ENCODE measurements at regions not wholly inside any gene's neighbourhood (a gene's known extent, or its start where the extent isn't known, plus 50 kb on each side); places are given as distances from the start of the nearest gene placed in this dataset.

DNA sequence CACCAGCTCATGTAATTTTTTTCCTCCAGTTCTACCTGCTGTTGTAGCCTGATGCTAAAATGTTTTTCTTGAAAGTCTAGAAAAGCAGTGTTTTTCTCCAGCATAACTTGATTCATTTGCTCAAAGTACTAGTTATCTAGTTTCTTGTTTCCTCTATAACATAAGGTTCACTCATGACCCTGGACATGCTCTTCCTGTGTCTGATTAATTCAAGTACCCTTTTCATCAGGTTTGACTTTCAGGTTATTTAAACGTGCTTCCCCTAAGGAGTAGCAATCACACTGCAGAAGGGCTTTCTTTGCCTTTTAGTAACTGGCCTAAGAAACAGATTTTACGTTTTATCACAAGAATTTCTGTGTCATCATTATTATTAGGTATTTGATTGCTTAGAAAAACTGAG, 66.8 kb upstream of the EGFL6 start:
- TF ChIP-seq, protein P1, sequence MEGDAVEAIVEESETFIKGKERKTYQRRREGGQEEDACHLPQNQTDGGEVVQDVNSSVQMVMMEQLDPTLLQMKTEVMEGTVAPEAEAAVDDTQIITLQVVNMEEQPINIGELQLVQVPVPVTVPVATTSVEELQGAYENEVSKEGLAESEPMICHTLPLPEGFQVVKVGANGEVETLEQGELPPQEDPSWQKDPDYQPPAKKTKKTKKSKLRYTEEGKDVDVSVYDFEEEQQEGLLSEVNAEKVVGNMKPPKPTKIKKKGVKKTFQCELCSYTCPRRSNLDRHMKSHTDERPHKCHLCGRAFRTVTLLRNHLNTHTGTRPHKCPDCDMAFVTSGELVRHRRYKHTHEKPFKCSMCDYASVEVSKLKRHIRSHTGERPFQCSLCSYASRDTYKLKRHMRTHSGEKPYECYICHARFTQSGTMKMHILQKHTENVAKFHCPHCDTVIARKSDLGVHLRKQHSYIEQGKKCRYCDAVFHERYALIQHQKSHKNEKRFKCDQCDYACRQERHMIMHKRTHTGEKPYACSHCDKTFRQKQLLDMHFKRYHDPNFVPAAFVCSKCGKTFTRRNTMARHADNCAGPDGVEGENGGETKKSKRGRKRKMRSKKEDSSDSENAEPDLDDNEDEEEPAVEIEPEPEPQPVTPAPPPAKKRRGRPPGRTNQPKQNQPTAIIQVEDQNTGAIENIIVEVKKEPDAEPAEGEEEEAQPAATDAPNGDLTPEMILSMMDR (conservative IDR thresholded peaks at IDR 0.05 in 1 of 2, IDR thresholded peaks at IDR 0.05 in 1 of 2; ENCODE audit: low read depth in 1 of 2, low read length in 2 of 2): no peak
- TF ChIP-seq EZH2 (IDR thresholded peaks at IDR 0.05; ENCODE audit: low read length, missing control alignments): no peak
